ENCODE measurements at regions not wholly inside any gene's neighbourhood (a gene's known extent, or its start where the extent isn't known, plus 50 kb on each side); places are given as distances from the start of the nearest gene placed in this dataset.

DNA sequence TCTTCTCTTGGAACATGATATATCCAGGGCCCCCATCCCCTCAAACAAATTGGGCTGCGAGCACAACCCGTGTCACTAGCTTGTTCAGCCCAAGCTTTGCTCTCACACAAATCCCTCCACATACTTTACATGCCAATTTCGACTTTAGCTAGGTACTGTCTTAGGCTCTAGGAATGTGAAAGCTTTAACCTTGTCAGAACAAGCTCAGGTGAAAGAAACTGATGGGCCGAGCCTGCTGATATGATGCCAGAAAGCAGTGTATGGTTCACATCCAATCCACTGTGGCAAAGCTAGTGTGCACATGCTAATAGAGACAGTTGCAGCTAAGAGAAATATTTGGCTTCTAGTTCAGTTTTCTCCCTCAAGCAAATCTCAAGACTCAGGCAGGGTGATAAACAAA lies 79.5 kb downstream of the TNFSF18 start:
- TF ChIP-seq EZH2 (IDR thresholded peaks at IDR 0.05; ENCODE audit: borderline replicate concordance, low read length) (no peak), CTCF (IDR thresholded peaks at IDR 0.05; ENCODE audit: low read length) (no peak)
